SK-N-SH (cell line): ENCODE measurements at regions not wholly inside any gene's neighbourhood (a gene's known extent, or its start where the extent isn't known, plus 50 kb on each side); places are given as distances from the start of the nearest gene placed in this dataset.

Experiments
- CHD2 ChIP-seq: fragments of 150-350 bp; IDR thresholded peaks from 2 replicates; pipeline ENCODE4 v1.6.1; 2018; ENCODE audit warnings: low read length; ENCODE audit not compliant: partially characterized antibody
- CTCF ChIP-seq: fragments of 200-600 bp; sonication (generic); IDR thresholded peaks from 2 replicates; pipeline ENCODE4 v1.6.1; 2017; ENCODE audit warnings: antibody characterized with exemption, mild to moderate bottlenecking, moderate library complexity
- EP300 ChIP-seq, 2 experiments: IDR thresholded peaks; 2 replicates each; pipeline versions ENCODE4 v1.4.0 to v1.6.1; 2012; ENCODE audit warnings: borderline replicate concordance in 1 of 2, low read depth in 1 of 2, low read length in 1 of 2
- GABPA ChIP-seq: IDR thresholded peaks from 2 replicates; pipeline ENCODE4 v1.4.0; 2012; ENCODE audit warnings: low read depth, mild to moderate bottlenecking
- USF2 ChIP-seq: fragments of 150-350 bp; IDR thresholded peaks from 2 replicates; pipeline ENCODE4 v1.6.1; 2017; ENCODE audit warnings: antibody characterized with exemption, low read length, low read depth, borderline replicate concordance

GRCh38 chr14:71473843-71474242, 458.4 kb upstream of the RGS6 start:
- no peak for TF ChIP-seq GABPA
- TF ChIP-seq CHD2 = no peak
- no peak for TF ChIP-seq EP300 (IDR thresholded peaks at IDR 0.05; ENCODE audit: borderline replicate concordance in 1 of 2, low read depth in 1 of 2, low read length in 1 of 2)
- no peak for TF ChIP-seq USF2
- TF ChIP-seq CTCF = no peak
